ENCODE measurements at regions not wholly inside any gene's neighbourhood (a gene's known extent, or its start where the extent isn't known, plus 50 kb on each side); places are given as distances from the start of the nearest gene placed in this dataset.

- Histone ChIP-seq H3K36me3 (no peaks in the 10 kb centered on the region), H3K9me3 (peaks cover 0 to 20% (median 0%) of the 10 kb centered on the region in 4 donors), H3K4me3 (no peak overlapping the region), H3K27me3 (no peaks in the 10 kb centered on the region), H3K27ac (no peak overlapping the region), H3K4me1 (no peaks in the 10 kb centered on the region)
- no peak for DNase-seq (ENCODE audit: low spot score in 2 of 2)
- WGBS, 2 donors, result 56 to 57% methylated on average over 1 of the region's 1 CpG
- no peak for TF ChIP-seq CTCF (IDR thresholded peaks at IDR 0.05)
- TF ChIP-seq EP300 (IDR thresholded peaks at IDR 0.05), result no peak
- no peak for TF ChIP-seq POLR2A (IDR thresholded peaks at IDR 0.05)
Observed at GRCh38 chr1:60458111-60458510, 384.5 kb upstream of the C1orf87 start.

- TF ChIP-seq CTCF (IDR thresholded peaks at IDR 0.05), result no peak
- no peak for TF ChIP-seq EP300 (IDR thresholded peaks at IDR 0.05)
- TF ChIP-seq POLR2A (IDR thresholded peaks at IDR 0.05), result no peak
- no peak for DNase-seq (ENCODE audit: low spot score in 2 of 2)
- WGBS, 2 donors, result 57 to 61% methylated on average over 1 of the region's 1 CpG
- peaks cover 0 to 5% (median 0%) of the 10 kb centered on the region in 4 donors for H3K4me1 ChIP-seq
- H3K27me3 ChIP-seq, result no peaks in the 10 kb centered on the region
- no peak overlapping the region for H3K27ac ChIP-seq
- H3K4me3 ChIP-seq, result no peak overlapping the region
- no peaks in the 10 kb centered on the region for H3K36me3 ChIP-seq
- H3K9me3 ChIP-seq, result peaks cover 0 to 6% (median 0%) of the 10 kb centered on the region in 4 donors
Observed at GRCh38 chr1:60449876-60450275, 376.3 kb upstream of the C1orf87 start.

- Histone ChIP-seq H3K36me3 (no peaks in the 10 kb centered on the region), H3K4me1 (peaks cover 0 to 5% (median 0%) of the 10 kb centered on the region in 4 donors), H3K4me3 (no peak overlapping the region), H3K9me3 (peaks cover 0 to 6% (median 0%) of the 10 kb centered on the region in 4 donors), H3K27ac (no peak overlapping the region), H3K27me3 (no peaks in the 10 kb centered on the region)
- TF ChIP-seq CTCF (IDR thresholded peaks at IDR 0.05) (no peak), EP300 (IDR thresholded peaks at IDR 0.05) (no peak), POLR2A (IDR thresholded peaks at IDR 0.05) (no peak)
- no peak for DNase-seq (ENCODE audit: low spot score in 2 of 2)
- 21 to 45% methylated on average over 1 of the region's 1 CpG for WGBS, 2 donors
Observed at GRCh38 chr1:60448850-60449249, 375.3 kb upstream of the C1orf87 start.

GRCh38 chr1:60444680-60445079, 371.1 kb upstream of the C1orf87 start:
- no peak for DNase-seq (ENCODE audit: low spot score in 2 of 2)
- H3K4me3 ChIP-seq, result no peak overlapping the region
- no peak overlapping the region for H3K27ac ChIP-seq
- H3K4me1 ChIP-seq, result peaks cover 0 to 5% (median 0%) of the 10 kb centered on the region in 4 donors
- TF ChIP-seq CTCF (IDR thresholded peaks at IDR 0.05) (no peak), EP300 (IDR thresholded peaks at IDR 0.05) (no peak), POLR2A (IDR thresholded peaks at IDR 0.05) (no peak)
- peaks cover 0 to 6% (median 0%) of the 10 kb centered on the region in 4 donors for H3K9me3 ChIP-seq
- H3K27me3 ChIP-seq, result no peaks in the 10 kb centered on the region
- WGBS, 2 donors, result 83 to 87% methylated on average over 1 of the region's 1 CpG
- H3K36me3 ChIP-seq, result no peaks in the 10 kb centered on the region

- no peaks in the 10 kb centered on the region for H3K27me3 ChIP-seq
- DNase-seq (ENCODE audit: low spot score in 2 of 2), result no peak
Observed at GRCh38 chr1:60436186-60436585, 362.6 kb upstream of the C1orf87 start.

More at GRCh38 chr1:60436186-60436585, 362.6 kb upstream of the C1orf87 start:
- Histone ChIP-seq H3K9me3 (peaks cover 0 to 10% (median 0%) of the 10 kb centered on the region in 4 donors), H3K4me1 (peaks cover 0 to 9% (median 2%) of the 10 kb centered on the region in 4 donors), H3K27ac (no peak overlapping the region), H3K36me3 (no peaks in the 10 kb centered on the region), H3K4me3 (no peak overlapping the region)
- TF ChIP-seq EP300 (IDR thresholded peaks at IDR 0.05), result peak in 1 of 2 donors; percentile 23
- TF ChIP-seq CTCF (IDR thresholded peaks at IDR 0.05), result no peak
- WGBS, 2 donors, result 43 to 55% methylated on average over 2 of the region's 2 CpGs

All from tibial nerve (tissue), 4 donors.